ENCODE measurements at regions not wholly inside any gene's neighbourhood (a gene's known extent, or its start where the extent isn't known, plus 50 kb on each side); places are given as distances from the start of the nearest gene placed in this dataset.
A peak's percentile ranks its signal among the peaks of the same experiment; 100 is the strongest.

GRCh38 chr6:23170049-23170448, 600.7 kb downstream of the HDGFL1 start:
- H3K23me2 ChIP-seq (ENCODE audit: insufficient read length, low read depth, low read length, poor library complexity, severe bottlenecking), result no peaks in the 10 kb centered on the region
- peaks cover 32 to 34% of the 10 kb centered on the region in 2 experiments for H3K9me3 Mint-ChIP-seq
- DNase-seq, result no peak

More at GRCh38 chr6:23170049-23170448, 600.7 kb downstream of the HDGFL1 start:
- Histone ChIP-seq H3K4ac (ENCODE audit: low read depth, low read length) (no peak overlapping the region), H3T11ph (ENCODE audit: low read length) (no peak overlapping the region), H4K91ac (ENCODE audit: insufficient read length, low read depth, low read length) (no peak overlapping the region), H4K20me1 (ENCODE audit: control insufficient read depth, insufficient read depth, insufficient read length) (no peaks in the 10 kb centered on the region), H3K27ac (ENCODE audit: insufficient read length, low read depth, low read length) (no peak overlapping the region), H3K9me3 (ENCODE audit: control insufficient read depth, low read depth, low read length) (no peaks in the 10 kb centered on the region), H3K4me1 (ENCODE audit: insufficient read depth, low read length) (no peaks in the 10 kb centered on the region), H3K18ac (ENCODE audit: insufficient read length, low read depth, low read length) (no peak overlapping the region), H3K4me2 (ENCODE audit: insufficient read depth, insufficient read length, low read length) (no peak overlapping the region), H3K14ac (ENCODE audit: insufficient read depth, low read length) (no peak overlapping the region), H3K79me2 (ENCODE audit: insufficient read depth, low read length) (no peaks in the 10 kb centered on the region), H2BK5ac (ENCODE audit: insufficient read length, low read length) (no peak overlapping the region), H2BK20ac (ENCODE audit: low read depth, low read length, poor library complexity, severe bottlenecking) (no peak overlapping the region), H3K23ac (ENCODE audit: insufficient read length, low read depth, low read length) (no peak overlapping the region), H2AK5ac (ENCODE audit: insufficient read length, low read length) (no peak overlapping the region), H2BK15ac (ENCODE audit: low read depth, low read length) (no peak overlapping the region), H4K5ac (ENCODE audit: insufficient read length, low read depth, low read length) (no peak overlapping the region), H2BK120ac (ENCODE audit: low read depth, low read length, poor library complexity, severe bottlenecking) (no peak overlapping the region), H3K79me1 (ENCODE audit: insufficient read depth, low read depth, low read length, poor library complexity, severe bottlenecking) (no peaks in the 10 kb centered on the region), H3K9ac (ENCODE audit: extremely low read depth, insufficient read length, low read length) (no peak overlapping the region), H2AFZ (ENCODE audit: low read length) (no peak overlapping the region), H3K27me3 (ENCODE audit: insufficient read depth, low read length) (no peaks in the 10 kb centered on the region), H3K56ac (ENCODE audit: insufficient read length, low read depth, low read length) (no peak overlapping the region), H4K8ac (replicated peaks; ENCODE audit: insufficient read length, low read depth, low read length) (no peak overlapping the region), H2BK12ac (ENCODE audit: insufficient read length, low read depth, low read length) (no peak overlapping the region)
- peaks cover 24 to 43% (median 27%) of the 10 kb centered on the region in 3 experiments for H3K36me3 Mint-ChIP-seq (ENCODE audit: insufficient read depth in 1 of 3, low read depth in 3 of 3)
- peaks cover 13 to 17% of the 10 kb centered on the region in 2 experiments for H3K4me1 Mint-ChIP-seq
- no peaks in the 10 kb centered on the region; the same call in 1 of the 2 replicates for H3K27me3 Mint-ChIP-seq (ENCODE audit: low read depth)
- WGBS (ENCODE audit: extremely low coverage, insufficient read length, low lambda C conversion rate), result no CpG with 5 or more reads among the region's 1 CpG
- no peak for TF ChIP-seq CTCF (conservative IDR thresholded peaks at IDR 0.05)
- no peak overlapping the region for H3K4me3 Mint-ChIP-seq
- peak overlapping the region; percentile 21 to 31 (median 26); a peak in 3 of 7 replicates for H3K27ac Mint-ChIP-seq
